ENCODE measurements at regions not wholly inside any gene's neighbourhood (a gene's known extent, or its start where the extent isn't known, plus 50 kb on each side); places are given as distances from the start of the nearest gene placed in this dataset.

DNA sequence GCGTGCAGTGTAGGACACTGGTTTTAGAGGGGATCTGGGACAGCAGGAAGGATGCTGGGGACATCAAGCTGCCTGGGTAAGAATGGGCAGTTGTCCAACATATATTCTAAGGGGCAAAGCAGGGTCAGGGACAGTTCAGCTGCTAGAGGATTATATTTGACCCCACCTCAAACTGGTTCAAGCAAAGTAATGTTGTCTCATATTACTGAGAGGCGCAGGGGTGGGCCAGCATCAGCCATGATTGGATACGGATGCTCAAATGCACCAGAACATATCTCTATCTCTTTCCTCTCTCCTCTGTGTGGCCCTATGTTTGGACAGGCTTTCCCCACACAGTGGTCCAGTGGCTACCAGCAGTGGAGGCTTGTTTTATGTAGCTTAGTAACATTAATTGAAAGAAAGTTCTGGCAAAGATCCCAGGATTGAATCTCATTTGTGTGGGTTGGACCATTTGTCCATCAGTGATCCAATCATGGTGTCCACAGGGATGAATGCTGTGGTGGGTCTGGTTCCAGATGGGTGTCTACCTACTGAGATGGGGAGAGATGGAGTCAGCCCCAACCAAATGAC, 49.8 kb upstream of the RGMA start:
- Mint-ChIP-seq H3K27ac (no peak overlapping the region), H3K4me3 (no peak overlapping the region)

More for the DNA sequence above, 49.8 kb upstream of the RGMA start:
- intact Hi-C loops (cut with micrococcal nuclease): no loop called here
- ChIA-PET CTCF (interaction anchor here (1.0 kb wide), 1 partner anchor 108 kb away, joined by 4 read pairs; no protein-coding TSS in a partner anchor), POLR2A (no interaction called here)
- H3K9me3 Mint-ChIP-seq: no peaks in the 10 kb centered on the region
- H3K36me3 Mint-ChIP-seq: no peaks in the 10 kb centered on the region
- peaks cover 16% of the 10 kb centered on the region for H3K4me1 Mint-ChIP-seq (ENCODE audit: low read depth)
- DNase-seq: no peak
- H3K27me3 Mint-ChIP-seq: no peaks in the 10 kb centered on the region
